ENCODE measurements at regions not wholly inside any gene's neighbourhood (a gene's known extent, or its start where the extent isn't known, plus 50 kb on each side); places are given as distances from the start of the nearest gene placed in this dataset.

- no peak for DNase-seq
Observed at GRCh38 chrX:149274516-149275105, 230.5 kb downstream of the IDS start.

DNA sequence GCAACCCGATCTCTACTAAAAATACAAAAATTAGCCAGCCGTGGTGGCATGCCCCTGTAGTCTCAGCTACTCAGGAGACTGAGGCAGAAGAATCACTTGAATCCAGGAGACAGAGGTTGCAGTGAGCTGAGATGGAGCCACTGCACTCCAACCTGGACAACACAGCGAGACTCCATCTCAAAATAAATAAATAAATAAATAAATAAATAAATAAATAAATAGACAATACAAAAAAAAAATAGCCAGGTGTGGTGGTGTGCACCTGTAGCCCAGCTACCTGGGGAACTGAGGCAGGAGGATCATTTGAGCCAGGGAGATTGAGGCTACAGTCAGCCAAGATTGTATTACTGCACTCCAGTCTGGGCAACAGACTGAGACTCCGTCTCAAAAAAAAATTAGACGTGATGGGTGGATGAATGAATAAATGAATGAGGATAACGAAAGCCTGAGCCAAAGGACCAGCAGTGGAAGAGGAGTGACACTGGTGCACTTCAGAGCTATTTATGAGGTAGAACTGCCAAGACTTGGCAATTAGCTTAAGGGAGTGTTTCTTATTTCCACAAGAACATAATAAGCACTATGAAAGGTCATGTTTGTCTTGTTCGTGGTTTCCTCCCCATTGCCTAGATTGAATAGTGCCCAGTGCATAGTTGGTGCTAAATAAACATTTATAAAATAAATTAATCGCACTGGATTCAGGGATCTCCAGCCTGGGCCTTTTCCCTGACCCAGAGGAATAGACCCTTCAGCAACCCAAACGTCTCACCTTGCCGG lies 232.2 kb downstream of the IDS start:
- no peak for DNase-seq

DNA sequence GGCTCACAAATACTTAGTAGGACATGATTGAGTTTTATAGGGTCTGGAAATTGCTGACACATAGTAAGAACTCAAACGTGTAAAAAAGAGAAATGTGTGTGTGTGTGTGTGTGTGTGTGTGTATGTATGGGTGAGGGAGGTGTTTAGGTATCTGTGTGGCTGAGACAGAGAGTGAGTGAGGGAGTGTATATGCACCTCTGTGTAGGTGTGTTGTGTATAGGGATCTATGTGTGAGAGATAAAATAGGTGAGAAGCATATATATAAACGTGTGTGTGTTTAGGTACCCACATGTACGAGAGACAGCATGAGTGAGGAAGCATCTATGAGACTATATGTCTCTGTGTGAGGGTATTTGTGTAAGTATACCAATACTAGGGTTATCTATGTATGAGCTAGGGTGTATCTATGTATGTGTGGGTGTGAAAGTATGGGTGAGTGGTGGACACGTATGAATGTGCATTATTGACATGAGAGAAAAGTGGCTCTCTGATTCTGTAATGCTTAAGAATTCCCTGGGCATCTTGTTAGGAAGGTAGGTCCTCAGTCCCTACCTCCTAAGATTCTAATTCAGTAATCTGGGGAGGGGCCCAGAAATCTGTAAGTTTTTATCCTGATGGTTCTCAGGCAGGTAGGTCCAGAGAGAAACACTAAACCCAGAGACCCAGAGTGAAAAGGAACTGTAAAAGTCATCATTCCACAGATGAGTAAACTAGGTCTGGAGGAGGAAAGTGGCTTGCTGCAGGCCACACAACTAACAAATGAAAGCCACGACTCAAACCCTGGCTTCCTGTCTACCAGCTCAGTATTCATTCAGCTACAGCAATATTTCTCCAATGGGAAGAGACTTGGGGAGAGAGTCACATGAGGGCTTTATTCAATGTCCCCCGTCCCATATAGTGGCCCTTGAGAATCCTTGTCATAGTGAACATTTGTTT lies 237.0 kb downstream of the IDS start:
- no peak for DNase-seq

- no peak for DNase-seq
Observed at GRCh38 chrX:149262086-149262485, 243.0 kb downstream of the IDS start.

DNA sequence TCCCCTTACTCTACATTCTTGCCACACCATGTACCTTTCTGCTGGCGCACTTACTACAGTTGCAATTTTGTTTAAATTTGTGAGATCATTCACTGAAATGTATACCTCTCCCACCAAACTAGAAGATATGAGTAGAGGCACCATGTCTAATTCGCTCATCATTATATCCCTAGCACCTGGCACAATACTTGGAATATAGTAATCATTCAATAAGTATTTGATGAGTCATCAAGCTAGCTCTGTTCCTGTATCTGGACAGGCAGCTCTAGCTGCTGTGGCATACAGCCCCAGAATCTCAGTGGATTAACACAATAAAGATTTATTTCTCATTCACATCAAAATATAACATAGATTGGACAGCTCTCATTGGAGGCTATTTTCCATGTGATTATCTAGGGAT lies 245.9 kb downstream of the IDS start:
- DNase-seq, result no peak

DNA sequence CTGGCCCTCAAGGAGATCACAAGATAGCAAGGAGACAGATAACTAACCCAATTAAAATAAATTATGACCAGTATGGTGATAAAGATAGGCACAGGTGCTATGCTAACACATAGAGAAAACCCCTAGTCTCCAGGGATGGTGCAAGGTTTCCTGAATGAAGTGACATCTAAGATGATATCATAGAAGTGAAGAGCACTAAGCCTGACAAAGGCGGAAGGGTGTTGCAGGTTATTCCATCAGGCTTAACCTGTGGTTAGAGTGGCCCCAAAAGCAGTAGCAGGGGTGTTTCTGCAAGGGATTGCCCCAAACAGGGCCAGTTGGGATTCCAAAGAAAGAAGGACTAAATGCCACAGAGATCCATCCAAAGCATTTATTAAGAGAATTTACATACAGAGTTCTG lies 249.2 kb downstream of the IDS start:
- no peak for DNase-seq

DNA sequence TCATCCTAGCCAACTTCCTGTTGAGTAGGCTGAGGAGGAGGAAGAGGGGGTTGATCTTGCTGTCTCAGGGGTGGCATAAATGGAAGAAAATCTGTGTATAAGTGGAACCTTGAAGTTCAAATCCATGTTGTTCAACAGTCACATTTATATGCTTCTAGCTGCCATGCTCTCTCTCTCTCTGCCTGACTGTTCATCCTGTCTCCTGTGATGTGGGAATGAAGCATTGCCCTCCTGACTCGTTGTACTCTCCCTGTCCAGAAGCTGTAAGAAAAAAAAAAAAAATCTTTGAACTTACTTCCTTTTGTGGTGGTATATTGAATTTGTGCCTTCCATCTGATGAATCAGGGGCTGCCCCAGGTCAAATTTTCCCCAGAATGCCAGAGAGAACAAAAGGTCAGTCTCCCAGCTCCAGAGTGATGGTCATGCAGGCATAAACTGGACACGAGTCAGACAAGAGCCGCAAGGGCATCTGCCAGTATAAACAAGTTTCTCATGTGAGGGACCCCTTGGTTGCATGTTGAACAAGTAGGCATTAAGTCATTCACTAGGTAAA lies 257.0 kb downstream of the IDS start:
- DNase-seq, result no peak

DNA sequence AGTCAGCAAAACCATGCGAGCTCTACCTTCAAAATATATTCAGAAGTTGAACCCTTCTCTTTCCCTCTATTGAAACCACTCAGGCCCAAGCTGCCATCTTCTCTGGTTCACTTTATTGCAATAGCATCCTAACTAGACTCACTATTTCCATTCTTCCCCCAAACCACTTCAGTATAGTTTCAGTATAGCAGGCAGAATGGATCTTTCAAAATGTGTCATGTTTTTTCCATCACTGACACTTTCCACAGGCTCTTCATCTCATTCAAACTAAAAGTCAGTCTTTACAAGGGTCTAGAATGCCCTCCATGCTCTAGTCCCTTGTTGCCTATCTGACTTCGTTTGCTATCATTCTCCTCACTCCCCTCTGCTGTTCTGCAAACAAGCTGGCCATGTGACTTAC lies 274.4 kb downstream of the IDS start:
- DNase-seq, result no peak

DNA sequence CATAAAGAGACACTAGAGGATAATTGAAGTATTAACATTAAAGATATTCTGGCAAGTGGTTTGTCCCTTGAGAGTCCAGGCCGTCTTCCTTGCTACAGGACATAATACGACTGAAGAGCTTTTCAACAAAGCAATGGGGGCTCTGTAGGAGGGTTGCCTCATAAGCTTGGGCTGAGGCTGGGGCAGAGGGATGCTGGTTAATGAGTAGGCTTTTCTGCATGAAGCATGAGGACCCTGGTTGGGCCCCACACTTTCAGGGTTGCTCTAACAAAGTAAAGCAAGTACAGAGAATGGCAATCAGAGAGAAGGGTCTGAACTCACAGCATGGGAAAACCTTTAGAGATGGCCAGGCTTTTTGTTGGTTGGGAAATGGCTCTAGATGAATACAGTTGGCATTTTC lies 281.3 kb downstream of the IDS start:
- DNase-seq, result no peak

GRCh38 chrX:149222040-149222439 lies 283.1 kb downstream of the IDS start:
- no peak for DNase-seq

- no peak for DNase-seq
Observed at GRCh38 chrX:149221230-149221629, 283.9 kb downstream of the IDS start.

DNA sequence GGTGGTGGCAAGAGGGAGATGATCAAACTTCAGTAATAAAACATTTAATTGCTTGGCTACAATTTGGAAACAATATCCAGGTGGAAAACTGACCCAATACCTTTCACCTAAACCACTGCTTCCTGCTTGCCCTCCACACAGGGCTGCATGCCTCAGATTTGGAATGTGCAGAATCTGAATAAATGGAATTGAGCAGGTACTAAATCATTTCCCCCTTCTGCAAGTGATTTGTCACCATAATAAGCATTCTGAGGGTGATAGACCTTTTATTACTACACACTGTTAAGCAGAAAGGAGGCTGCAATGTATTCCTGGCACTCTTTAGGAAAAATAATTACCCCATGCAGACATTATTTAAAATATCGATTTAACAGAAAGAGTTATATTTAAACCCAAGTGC lies 291.8 kb downstream of the IDS start:
- no peak for DNase-seq

GRCh38 chrX:149208307-149208706 lies 296.8 kb downstream of the IDS start:
- DNase-seq, result no peak

- DNase-seq, result no peak
Observed at GRCh38 chrX:149207518-149207917, 297.6 kb downstream of the IDS start.

DNA sequence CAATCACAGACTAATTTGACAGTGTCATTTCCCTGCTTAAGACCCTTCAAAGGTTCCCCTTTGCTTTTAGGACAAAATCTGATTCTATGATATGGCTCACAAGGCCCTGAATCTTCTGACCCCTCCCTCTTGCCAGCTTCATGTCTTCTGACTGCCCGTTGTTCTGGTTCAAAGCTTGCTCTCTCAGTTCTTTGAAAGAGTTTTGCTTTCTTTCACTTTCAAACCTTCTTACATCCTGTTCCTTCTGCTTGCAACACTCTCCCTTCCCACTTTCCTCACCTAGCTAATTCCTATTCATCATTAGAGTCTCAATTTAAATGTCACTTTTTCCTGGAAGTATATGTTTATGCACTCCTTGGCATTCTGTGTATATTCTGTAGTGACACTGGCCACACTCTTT lies 299.2 kb downstream of the IDS start:
- no peak for DNase-seq

- DNase-seq, result no peak
Observed at GRCh38 chrX:149205081-149205480, 300.0 kb downstream of the IDS start.

DNA sequence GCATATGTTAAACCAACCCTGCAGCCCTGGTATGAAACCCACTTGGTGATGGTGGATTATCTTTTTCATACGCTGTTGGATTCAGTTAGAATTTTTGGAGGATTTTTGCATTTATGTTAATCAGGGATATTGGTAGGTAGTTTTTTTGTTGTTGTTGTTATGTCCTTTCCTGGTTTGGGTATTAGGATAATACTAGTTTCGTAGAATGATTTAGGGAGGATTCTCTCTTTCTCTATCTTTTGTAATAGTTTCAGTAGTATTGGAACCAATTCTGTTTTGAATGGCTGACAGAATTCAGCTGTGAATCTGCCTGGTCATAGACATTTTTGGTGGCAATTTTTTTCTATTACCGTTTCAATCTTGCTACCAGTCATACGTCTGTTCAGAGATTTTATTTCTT lies 305.4 kb downstream of the IDS start:
- DNase-seq, result no peak

DNA sequence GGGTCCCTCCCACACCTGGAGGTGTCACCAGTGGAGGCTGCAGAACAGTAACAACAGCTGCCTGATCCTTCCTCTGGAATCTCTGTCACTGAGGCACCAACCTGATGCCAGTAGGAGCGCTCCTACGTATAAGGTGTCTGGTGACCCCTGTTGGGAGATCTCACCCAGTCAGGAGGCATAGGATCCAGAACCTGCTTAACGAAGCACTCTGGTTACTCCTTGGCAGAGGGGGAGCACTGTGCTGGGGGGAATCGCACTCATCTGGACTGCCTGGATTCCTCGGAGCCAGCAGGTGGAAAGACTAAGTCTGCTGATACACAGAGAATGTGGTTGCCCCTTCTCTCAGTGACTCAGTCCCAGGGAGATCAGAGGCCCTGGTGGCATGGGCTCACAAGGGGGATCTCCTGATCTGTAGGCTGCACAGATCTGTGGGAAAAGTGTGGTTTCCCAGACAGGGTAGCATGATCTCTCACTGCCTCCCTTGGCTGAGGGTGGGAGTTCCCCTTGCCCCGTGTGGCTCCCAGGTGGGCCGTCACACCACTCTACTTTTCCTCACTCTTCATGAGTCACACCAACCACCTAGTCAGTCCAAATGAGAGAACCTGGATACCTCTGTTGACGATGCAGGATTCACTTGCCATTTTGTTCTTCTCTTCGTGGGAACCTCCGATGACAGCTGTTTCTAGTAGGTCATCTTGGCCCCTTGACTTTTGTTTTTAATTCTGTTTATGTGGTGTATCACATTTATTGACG lies 305.9 kb downstream of the IDS start:
- DNase-seq, result no peak

DNA sequence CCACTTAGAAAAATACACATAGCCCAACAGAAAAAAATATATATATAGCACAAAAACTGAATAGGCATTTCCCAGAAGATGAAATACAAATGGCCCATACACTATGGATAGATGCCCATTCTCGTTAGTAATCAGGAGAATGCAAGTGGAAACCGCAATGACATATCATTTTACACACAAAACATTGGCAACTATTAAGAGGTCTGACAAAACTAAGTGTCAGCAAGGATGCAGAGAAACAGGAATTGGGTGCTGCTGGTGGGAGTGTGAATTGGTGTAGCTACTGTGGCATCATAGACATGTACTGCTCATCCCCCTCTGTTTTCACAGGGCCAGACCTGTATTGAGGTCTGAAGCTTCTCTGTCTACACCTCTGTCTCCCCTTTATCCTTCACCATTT lies 320.0 kb downstream of the IDS start:
- DNase-seq, result no peak

DNA sequence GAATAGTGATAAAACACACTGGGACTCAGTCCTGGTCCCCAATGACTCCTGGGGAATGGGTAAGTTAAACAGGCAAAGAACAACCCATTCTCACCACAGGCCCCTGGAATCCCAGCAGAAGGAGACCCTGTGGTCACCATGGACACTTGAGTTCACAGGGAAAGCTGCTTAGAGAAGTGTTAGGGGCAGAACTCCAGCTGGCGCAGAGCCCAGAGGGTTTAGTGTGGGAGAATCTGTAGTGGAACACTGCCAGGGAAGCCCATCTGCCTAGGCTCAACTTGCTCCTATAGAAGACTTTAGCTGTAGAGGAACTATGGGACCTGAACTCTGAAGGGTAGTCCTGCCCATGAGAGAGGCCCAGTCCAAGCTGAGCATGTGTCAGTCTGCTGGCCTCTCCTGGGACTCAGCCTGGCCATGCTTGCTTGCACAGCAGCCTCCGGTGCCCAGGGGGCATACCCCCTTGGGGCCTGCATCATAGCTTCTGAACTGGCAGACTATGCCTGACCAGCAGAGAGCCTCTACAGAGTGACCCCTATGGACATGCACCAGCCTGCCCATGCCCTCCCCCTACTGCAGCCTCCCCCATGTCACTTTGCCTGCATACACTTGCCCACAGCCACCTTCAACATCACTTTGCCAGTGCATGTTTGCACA lies 343.5 kb downstream of the IDS start:
- no peak for DNase-seq

- no peak for DNase-seq
Observed at GRCh38 chrX:149157976-149158375, 347.1 kb downstream of the IDS start.

- DNase-seq, result no peak
Observed at GRCh38 chrX:149152941-149153340, 352.2 kb downstream of the IDS start.
